HEK293T (cell line): ENCODE measurements at regions not wholly inside any gene's neighbourhood (a gene's known extent, or its start where the extent isn't known, plus 50 kb on each side); places are given as distances from the start of the nearest gene placed in this dataset.

Experiments used
- BHLHE40 ChIP-seq: fragments of 450-650 bp; IDR thresholded peaks from 2 replicates; pipeline ENCODE4 v1.6.1; 2016; ENCODE audit warnings: mild to moderate bottlenecking, moderate library complexity, borderline replicate concordance
- FOXA1 ChIP-seq: fragments of 450-650 bp; IDR thresholded peaks from 2 replicates; pipeline ENCODE4 v1.6.1; 2016; ENCODE audit warnings: mild to moderate bottlenecking
- FOXK2 ChIP-seq: fragments of 450-650 bp; IDR thresholded peaks from 2 replicates; pipeline ENCODE4 v1.6.1; 2016; ENCODE audit warnings: mild to moderate bottlenecking
- FOXM1 ChIP-seq: fragments of 450-650 bp; IDR thresholded peaks from 2 replicates; pipeline ENCODE4 v1.6.1; 2017; ENCODE audit warnings: mild to moderate bottlenecking, borderline replicate concordance
- HDGF ChIP-seq: fragments of 450-650 bp; IDR thresholded peaks from 2 replicates; pipeline ENCODE4 v1.6.1; 2017; ENCODE audit warnings: antibody characterized with exemption, borderline replicate concordance
- LEF1 ChIP-seq: fragments of 450-650 bp; IDR thresholded peaks from 2 replicates; pipeline ENCODE4 v1.6.1; 2017; ENCODE audit warnings: mild to moderate bottlenecking, borderline replicate concordance
- NFRKB ChIP-seq: fragments of 450-650 bp; IDR thresholded peaks from 2 replicates; pipeline ENCODE4 v1.6.1; 2016; ENCODE audit warnings: mild to moderate bottlenecking, moderate library complexity
- PKNOX1 ChIP-seq: fragments of 450-650 bp; IDR thresholded peaks from 2 replicates; pipeline ENCODE4 v1.6.1; 2016
- SP1 ChIP-seq: fragments of 450-650 bp; IDR thresholded peaks from 2 replicates; pipeline ENCODE4 v1.6.1; 2017
- ZNF384 ChIP-seq: fragments of 450-650 bp; IDR thresholded peaks from 2 replicates; pipeline ENCODE4 v1.6.1; 2016

DNA sequence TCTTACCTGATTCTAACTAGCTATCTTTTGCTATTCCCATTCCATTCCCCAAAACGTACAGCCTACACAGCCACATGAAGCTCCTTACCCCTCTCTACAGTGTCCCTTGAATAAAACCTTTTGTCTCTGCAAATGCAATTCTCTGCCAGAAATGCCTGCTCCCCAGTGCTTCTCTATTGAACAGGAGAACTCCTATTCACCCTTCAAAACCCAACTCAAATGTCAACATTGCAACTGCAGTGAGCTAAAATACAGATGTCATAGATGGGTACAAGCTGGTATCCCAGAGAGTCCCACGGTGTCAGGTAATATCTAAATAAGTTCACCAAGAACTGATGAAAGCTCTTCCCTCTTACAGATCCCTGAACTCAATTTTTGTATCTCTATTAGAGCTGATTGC is 421.7 kb downstream of the INSC start:
- TF ChIP-seq LEF1 (no peak), FOXM1 (no peak), ZNF384 (no peak), PKNOX1 (no peak), HDGF (no peak), SP1 (no peak), FOXA1 (no peak), FOXK2 (no peak), NFRKB (no peak), BHLHE40 (no peak)
